ENCODE measurements at regions not wholly inside any gene's neighbourhood (a gene's known extent, or its start where the extent isn't known, plus 50 kb on each side); places are given as distances from the start of the nearest gene placed in this dataset.

GRCh38 chr21:20253261-20253660, 744.9 kb upstream of the NCAM2 start:
- ChIA-PET POLR2A (no interaction called here), CTCF (no interaction called here)
- no peak for DNase-seq (ENCODE audit: extremely low spot score)
- TF ChIP-seq LEF1 (IDR thresholded peaks at IDR 0.05; ENCODE audit: borderline replicate concordance), result no peak
- no peak for TF ChIP-seq PKNOX1 (IDR thresholded peaks at IDR 0.05)
- TF ChIP-seq SP1 (IDR thresholded peaks at IDR 0.05), result no peak
- no peak for TF ChIP-seq L3MBTL2 (conservative IDR thresholded peaks at IDR 0.05)
- no peak for TF ChIP-seq SUZ12 (IDR thresholded peaks at IDR 0.05)
- no peak for TF ChIP-seq CTBP1 (IDR thresholded peaks at IDR 0.05; ENCODE audit: borderline replicate concordance)
- no peak for TF ChIP-seq FOXM1 (IDR thresholded peaks at IDR 0.05; ENCODE audit: borderline replicate concordance)
- no peak for TF ChIP-seq TARDBP (IDR thresholded peaks at IDR 0.05)
- no peak for TF ChIP-seq ARNT (IDR thresholded peaks at IDR 0.05)
- TF ChIP-seq ZNF384 (IDR thresholded peaks at IDR 0.05), result no peak
- no peak for TF ChIP-seq NFRKB (IDR thresholded peaks at IDR 0.05)
- no peak for TF ChIP-seq FOXA1 (IDR thresholded peaks at IDR 0.05)
- no peak for TF ChIP-seq BHLHE40 (IDR thresholded peaks at IDR 0.05; ENCODE audit: borderline replicate concordance)
- no peak for TF ChIP-seq ELF4 (IDR thresholded peaks at IDR 0.05)
- TF ChIP-seq FOXK2 (IDR thresholded peaks at IDR 0.05), result no peak

GRCh38 chr21:20254964-20255363, 743.2 kb upstream of the NCAM2 start:
- ChIA-PET POLR2A (no interaction called here), CTCF (no interaction called here)
- DNase-seq (ENCODE audit: extremely low spot score), result no peak
- TF ChIP-seq ELF4 (IDR thresholded peaks at IDR 0.05) (no peak), FOXM1 (IDR thresholded peaks at IDR 0.05; ENCODE audit: borderline replicate concordance) (no peak), CTBP1 (IDR thresholded peaks at IDR 0.05; ENCODE audit: borderline replicate concordance) (no peak), ZNF384 (IDR thresholded peaks at IDR 0.05) (no peak)

GRCh38 chr21:20257052-20257740, 741.0 kb upstream of the NCAM2 start:
- TF ChIP-seq PKNOX1 (IDR thresholded peaks at IDR 0.05), result no peak
- no peak for TF ChIP-seq L3MBTL2 (conservative IDR thresholded peaks at IDR 0.05)
- TF ChIP-seq ARNT (IDR thresholded peaks at IDR 0.05), result no peak
- no peak for TF ChIP-seq TARDBP (IDR thresholded peaks at IDR 0.05)
- no peak for TF ChIP-seq ZNF384 (IDR thresholded peaks at IDR 0.05)
- no peak for TF ChIP-seq HDGF (IDR thresholded peaks at IDR 0.05; ENCODE audit: borderline replicate concordance)
- TF ChIP-seq SP1 (IDR thresholded peaks at IDR 0.05), result no peak
- TF ChIP-seq CTBP1 (IDR thresholded peaks at IDR 0.05; ENCODE audit: borderline replicate concordance), result no peak
- no peak for TF ChIP-seq LEF1 (IDR thresholded peaks at IDR 0.05; ENCODE audit: borderline replicate concordance)
- TF ChIP-seq NFRKB (IDR thresholded peaks at IDR 0.05), result no peak
- TF ChIP-seq FOXA1 (IDR thresholded peaks at IDR 0.05), result no peak
- TF ChIP-seq SUZ12 (IDR thresholded peaks at IDR 0.05), result no peak
- TF ChIP-seq ELF4 (IDR thresholded peaks at IDR 0.05), result no peak
- TF ChIP-seq BHLHE40 (IDR thresholded peaks at IDR 0.05; ENCODE audit: borderline replicate concordance), result no peak
- TF ChIP-seq FOXM1 (IDR thresholded peaks at IDR 0.05; ENCODE audit: borderline replicate concordance), result no peak
- TF ChIP-seq FOXK2 (IDR thresholded peaks at IDR 0.05), result no peak
- ChIA-PET CTCF (no interaction called here), POLR2A (no interaction called here)
- no peak for DNase-seq (ENCODE audit: extremely low spot score)

GRCh38 chr21:20258542-20258941, 739.7 kb upstream of the NCAM2 start:
- TF ChIP-seq FOXK2 (IDR thresholded peaks at IDR 0.05) (no peak), FOXM1 (IDR thresholded peaks at IDR 0.05; ENCODE audit: borderline replicate concordance) (no peak), SUZ12 (IDR thresholded peaks at IDR 0.05) (no peak), CTBP1 (IDR thresholded peaks at IDR 0.05; ENCODE audit: borderline replicate concordance) (no peak), L3MBTL2 (conservative IDR thresholded peaks at IDR 0.05) (no peak), TARDBP (IDR thresholded peaks at IDR 0.05) (no peak), PKNOX1 (IDR thresholded peaks at IDR 0.05) (no peak), NFRKB (IDR thresholded peaks at IDR 0.05) (no peak), SP1 (IDR thresholded peaks at IDR 0.05) (no peak), LEF1 (IDR thresholded peaks at IDR 0.05; ENCODE audit: borderline replicate concordance) (no peak), ZNF384 (IDR thresholded peaks at IDR 0.05) (no peak), ARNT (IDR thresholded peaks at IDR 0.05) (no peak), ELF4 (IDR thresholded peaks at IDR 0.05) (no peak), HDGF (IDR thresholded peaks at IDR 0.05; ENCODE audit: borderline replicate concordance) (no peak), FOXA1 (IDR thresholded peaks at IDR 0.05) (no peak), BHLHE40 (IDR thresholded peaks at IDR 0.05; ENCODE audit: borderline replicate concordance) (no peak)
- no peak for DNase-seq (ENCODE audit: extremely low spot score)
- CTCF ChIA-PET, result no interaction called here
- POLR2A ChIA-PET, result no interaction called here

GRCh38 chr21:20259031-20259867, 739.0 kb upstream of the NCAM2 start:
- ChIA-PET POLR2A (no interaction called here), CTCF (no interaction called here)
- TF ChIP-seq PKNOX1 (IDR thresholded peaks at IDR 0.05), result no peak
- no peak for TF ChIP-seq CTBP1 (IDR thresholded peaks at IDR 0.05; ENCODE audit: borderline replicate concordance)
- TF ChIP-seq ELF4 (IDR thresholded peaks at IDR 0.05), result no peak
- no peak for TF ChIP-seq LEF1 (IDR thresholded peaks at IDR 0.05; ENCODE audit: borderline replicate concordance)
- TF ChIP-seq FOXK2 (IDR thresholded peaks at IDR 0.05), result no peak
- TF ChIP-seq L3MBTL2 (conservative IDR thresholded peaks at IDR 0.05), result no peak
- TF ChIP-seq SUZ12 (IDR thresholded peaks at IDR 0.05), result no peak
- no peak for TF ChIP-seq TARDBP (IDR thresholded peaks at IDR 0.05)
- no peak for TF ChIP-seq SP1 (IDR thresholded peaks at IDR 0.05)
- TF ChIP-seq FOXA1 (IDR thresholded peaks at IDR 0.05), result no peak
- TF ChIP-seq BHLHE40 (IDR thresholded peaks at IDR 0.05; ENCODE audit: borderline replicate concordance), result no peak
- TF ChIP-seq FOXM1 (IDR thresholded peaks at IDR 0.05; ENCODE audit: borderline replicate concordance), result no peak
- no peak for TF ChIP-seq ZNF384 (IDR thresholded peaks at IDR 0.05)
- no peak for TF ChIP-seq HDGF (IDR thresholded peaks at IDR 0.05; ENCODE audit: borderline replicate concordance)
- no peak for TF ChIP-seq NFRKB (IDR thresholded peaks at IDR 0.05)
- TF ChIP-seq ARNT (IDR thresholded peaks at IDR 0.05), result no peak
- DNase-seq (ENCODE audit: extremely low spot score), result no peak

Measured in HEK293T (cell line).